K562 (cell line): ENCODE measurements at regions not wholly inside any gene's neighbourhood (a gene's known extent, or its start where the extent isn't known, plus 50 kb on each side); places are given as distances from the start of the nearest gene placed in this dataset.

Experiments
- ATAC-seq: fragments of 200-7000 bp; cut with Tn5 transposase; 3 replicates; pipeline ENCODE4 v1.9.1; 2020; ENCODE audit warnings: moderate library complexity
- BruUV-seq: library from RNA; stranded (reverse); fragments of 400-500 nt; replicated peaks from 2 replicates; lab custom pipeline; 2021; lab: Mats Ljungman, UMichigan
- CTCF ChIA-PET: fragments of 300-600 bp; formaldehyde crosslinking; extraction: SDS; loops from one replicate; lab custom pipeline; 2021; ENCODE audit warnings: low intra/inter-chr PET ratio; lab: Yijun Ruan, JAX
- POLR2A ChIA-PET: fragments of 300-600, 350-650 bp; sonication (Branson Sonifier 250); formaldehyde crosslinking; extraction: SDS; loops from one replicate; lab custom pipeline; 2021; ENCODE audit warnings: antibody characterized with exemption, inconsistent platforms; lab: Yijun Ruan, JAX
- DNase-seq, 4 experiments: peaks; one replicate each; pipeline versions ENCODE4 v3.0.0 to v3.0.0-alpha.2; 2011 to 2018; ENCODE audit warnings: low spot score in 3 of 4, mixed read lengths in 3 of 4; ENCODE audit errors: extremely low read depth in 1 of 4
- FAIRE-seq: peaks from 2 replicates; lab custom pipeline; 2011; peaks lifted over from hg19 to GRCh38; lab: Jason Lieb, UNC
- H2AFZ ChIP-seq: 2 replicates; pipeline ENCODE4 v1.6.0; 2011; ENCODE audit warnings: low read depth, low read length, control low read depth, inconsistent platforms
- H3K27ac ChIP-seq: fragments of 200-600 bp; 3 replicates; pipeline ENCODE4 v1.8.0; 2011; ENCODE audit warnings: low read depth, mild to moderate bottlenecking, control low read depth, inconsistent platforms, low read length, moderate library complexity, mixed read lengths; ENCODE audit errors: extremely low read depth
- H3K27me3 ChIP-seq, 2 experiments: fragments of 300-600 bp in 1 of 2; 2 replicates in 1 of 2; 3 replicates in 1 of 2; pipeline versions ENCODE4 v1.6.0 to v1.8.0; 2011; ENCODE audit warnings: inconsistent platforms in 2 of 2, low read length in 2 of 2, mild to moderate bottlenecking in 1 of 2, mixed read lengths in 1 of 2, moderate library complexity in 1 of 2; ENCODE audit not compliant: control insufficient read depth in 2 of 2, insufficient read depth in 2 of 2
- H3K36me3 ChIP-seq: fragments of 300-600 bp; 3 replicates; pipeline ENCODE4 v1.8.0; 2011; ENCODE audit warnings: mild to moderate bottlenecking, low read length, inconsistent platforms; ENCODE audit not compliant: control insufficient read depth, insufficient read depth
- H3K4me1 ChIP-seq, 2 experiments: fragments of 200-600 bp in 1 of 2; replicated peaks in 1 of 2; 2 replicates in 1 of 2; 3 replicates in 1 of 2; pipeline versions ENCODE4 v1.5.1 to v1.8.0; 2011; ENCODE audit warnings: inconsistent platforms in 2 of 2, low read length in 2 of 2, mild to moderate bottlenecking in 1 of 2, mixed read lengths in 1 of 2, moderate library complexity in 1 of 2; ENCODE audit not compliant: control insufficient read depth in 2 of 2, insufficient read depth in 2 of 2
- H3K4me2 ChIP-seq: 2 replicates; pipeline ENCODE4 v1.6.1; 2011; ENCODE audit warnings: low read length, control low read depth, inconsistent platforms, mixed read lengths; ENCODE audit not compliant: insufficient read depth
- H3K4me3 ChIP-seq: fragments of 200-600 bp; sonication (generic), shearing (Covaris generic); 2 replicates; pipeline ENCODE4 v1.5.1; 2016; ENCODE audit warnings: control low read depth, inconsistent platforms
- H3K79me2 ChIP-seq: fragments of 200-600 bp; 3 replicates; pipeline ENCODE4 v1.8.0; 2011; ENCODE audit warnings: low read length, inconsistent platforms; ENCODE audit not compliant: control insufficient read depth, insufficient read depth
- H3K9ac ChIP-seq, 2 experiments: 2 replicates each; pipeline versions ENCODE4 v1.6.0 to v1.6.1; 2011; ENCODE audit warnings: low read depth in 2 of 2, low read length in 2 of 2, control low read depth in 1 of 2, inconsistent platforms in 1 of 2, mild to moderate bottlenecking in 1 of 2, mixed read lengths in 1 of 2; ENCODE audit not compliant: insufficient read depth in 1 of 2
- H3K9me1 ChIP-seq: one replicate; pipeline ENCODE4 v1.6.0; 2011; ENCODE audit warnings: inconsistent platforms, mild to moderate bottlenecking, low read length, moderate library complexity; ENCODE audit not compliant: control insufficient read depth, insufficient read depth
- H3K9me3 ChIP-seq: replicated peaks from 2 replicates; pipeline ENCODE4 v1.5.1; 2011; ENCODE audit warnings: low read depth, low read length, inconsistent platforms; ENCODE audit not compliant: control insufficient read depth, insufficient read depth
- H4K20me1 ChIP-seq: replicated peaks from 2 replicates; pipeline ENCODE4 v1.6.1; 2011; ENCODE audit warnings: low read length, inconsistent platforms, mixed read lengths; ENCODE audit not compliant: control insufficient read depth, insufficient read depth
- ATF1 ChIP-seq, 2 experiments: fragments of 450-650 bp in 1 of 2; IDR thresholded peaks; 2 replicates each; pipeline ENCODE4 v1.6.1; 2016; ENCODE audit warnings: missing compliant biosample characterization in 1 of 2, missing genetic modification characterization in 1 of 2
- ATF3 ChIP-seq, 2 experiments: fragments of 450-650 bp in 1 of 2; sonication (generic) in 1 of 2; formaldehyde crosslinking in 1 of 2; IDR thresholded peaks in 1 of 2; conservative IDR thresholded peaks in 1 of 2; 2 replicates each; pipeline versions ENCODE4 v1.6.1 to v1.8.1; 2016 to 2023; ENCODE audit warnings: mild to moderate bottlenecking in 2 of 2, moderate library complexity in 2 of 2, inconsistent platforms in 1 of 2, missing genetic modification reagents in 1 of 2
- CBFA2T2 ChIP-seq: fragments of 450-650 bp; conservative IDR thresholded peaks from 2 replicates; pipeline ENCODE4 v1.6.1; 2017; ENCODE audit warnings: mild to moderate bottlenecking
- CREB1 ChIP-seq, 2 experiments: sonication (generic) in 1 of 2; formaldehyde crosslinking in 1 of 2; IDR thresholded peaks; 2 replicates each; pipeline versions ENCODE4 v1.6.1 to v1.8.0; 2012 to 2022; ENCODE audit warnings: inconsistent platforms in 1 of 2, mild to moderate bottlenecking in 1 of 2, missing genetic modification reagents in 1 of 2, moderate library complexity in 1 of 2
- KDM1A ChIP-seq, 2 experiments: fragments of 450-650 bp; IDR thresholded peaks; 2 replicates each; pipeline ENCODE4 v1.6.1; 2016; ENCODE audit warnings: mild to moderate bottlenecking in 2 of 2
- MEIS2 ChIP-seq: fragments of 450-650 bp; IDR thresholded peaks from 2 replicates; pipeline ENCODE4 v1.6.1; 2014; ENCODE audit warnings: mild to moderate bottlenecking; ENCODE audit not compliant: partially characterized antibody
- NONO ChIP-seq, 2 experiments: fragments of 200-400 bp in 1 of 2; fragments of 450-650 bp in 1 of 2; formaldehyde crosslinking in 1 of 2; IDR thresholded peaks; 2 replicates each; pipeline ENCODE4 v1.6.1; 2017; ENCODE audit warnings: low read depth in 2 of 2, mild to moderate bottlenecking in 2 of 2, moderate library complexity in 2 of 2, low read length in 1 of 2
- XRCC5 ChIP-seq: fragments of 200-400 bp; formaldehyde crosslinking; IDR thresholded peaks from 2 replicates; pipeline ENCODE4 v1.6.1; 2017; ENCODE audit warnings: low read depth, mild to moderate bottlenecking, low read length
- ZFP1 ChIP-seq: fragments of 450-650 bp; formaldehyde crosslinking; IDR thresholded peaks from 2 replicates; pipeline ENCODE4 v1.4.0; 2020; ENCODE audit warnings: mild to moderate bottlenecking, mixed read lengths
- ZNF217 ChIP-seq: sonication (generic); formaldehyde crosslinking; IDR thresholded peaks from 2 replicates; pipeline ENCODE4 v1.8.0; 2022; ENCODE audit warnings: mild to moderate bottlenecking, missing genetic modification reagents
- ZNF445 ChIP-seq: fragments of 250-450 bp; sonication (Bioruptor Pico); IDR thresholded peaks from 2 replicates; pipeline ENCODE4 v1.4.0; 2020; ENCODE audit warnings: low read depth, mild to moderate bottlenecking, moderate library complexity
- in situ Hi-C: fragments of 300-500 bp; cut with MboI; formaldehyde crosslinking; loops from 4 replicates; pipeline ENCODE4 v1.15.0; 2018; ENCODE audit warnings: inconsistent platforms, mixed read lengths
- intact Hi-C: fragments of 100-400 bp; cut with micrococcal nuclease; formaldehyde crosslinking; loops from 2 replicates; pipeline ENCODE4 v1.14.2; 2022
- TF ChIP-seq, protein P1 (sequence below): fragments of 250-450 bp; sonication (Bioruptor Pico); IDR thresholded peaks from 2 replicates; pipeline ENCODE4 v1.9.0; 2021; ENCODE audit warnings: mild to moderate bottlenecking, inconsistent platforms
- TF ChIP-seq, protein P2 (sequence below): sonication (generic); formaldehyde crosslinking; IDR thresholded peaks from 2 replicates; pipeline ENCODE4 v1.8.0; 2022; ENCODE audit warnings: mild to moderate bottlenecking, missing genetic modification reagents

DNA sequence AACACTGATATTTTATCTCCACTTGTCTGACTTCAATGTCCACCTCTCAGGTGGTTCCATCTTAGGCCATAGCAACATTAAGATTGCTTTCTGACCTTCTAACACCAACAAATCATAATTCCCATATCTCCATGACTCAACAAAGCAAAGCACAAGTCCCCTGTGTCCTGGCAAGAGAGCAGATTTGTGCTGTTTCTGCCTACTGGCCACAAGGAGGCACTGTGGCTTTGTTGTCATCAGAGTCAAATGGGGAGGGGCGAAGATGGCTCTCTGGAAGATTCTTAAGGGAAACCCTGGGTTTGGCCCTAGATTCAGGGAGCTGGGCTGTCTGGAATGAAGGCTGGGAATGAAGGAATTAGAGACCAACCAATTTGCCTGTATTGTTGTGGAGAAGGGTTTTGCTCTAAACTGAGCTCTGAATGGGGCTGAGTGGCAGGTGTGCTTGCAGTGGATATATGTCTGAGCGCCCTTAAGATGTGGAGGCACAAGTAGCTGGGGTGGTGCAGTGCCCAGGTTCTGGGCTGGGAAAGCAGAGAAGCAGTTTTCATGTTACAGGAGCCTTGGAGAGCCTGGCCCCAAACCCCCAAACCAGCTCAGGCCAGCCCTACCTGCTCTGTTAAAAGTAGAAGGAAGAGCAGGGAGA lies 154.8 kb upstream of the PRSS58 start (continued):
- TF ChIP-seq ATF3 (IDR thresholded peaks at IDR 0.05) (no peak), ATF3 (CRISPR knock-in tag; conservative IDR thresholded peaks at IDR 0.05) (no peak), ATF1 (CRISPR knock-in tag; IDR thresholded peaks at IDR 0.05) (no peak), ATF1 (tag; IDR thresholded peaks at IDR 0.05) (peak; percentile 23; the same call in 1 of the 2 replicates), ZNF445 (CRISPR knock-in tag) (no peak), KDM1A (IDR thresholded peaks at IDR 0.05) (peak; percentile 95 to 97), XRCC5 (peak; percentile 86; the same call in 1 of the 2 replicates), ZFP1 (CRISPR knock-in tag) (no peak), CREB1 (IDR thresholded peaks at IDR 0.05) (0 out of 2 replicates have a peak, but pooled peaks have one; percentile 42), CREB1 (CRISPR knock-in tag; IDR thresholded peaks at IDR 0.05) (peak; percentile 46), MEIS2 (peak; percentile 27)
- TF ChIP-seq, all 486 proteins: peak for 25

DNA sequence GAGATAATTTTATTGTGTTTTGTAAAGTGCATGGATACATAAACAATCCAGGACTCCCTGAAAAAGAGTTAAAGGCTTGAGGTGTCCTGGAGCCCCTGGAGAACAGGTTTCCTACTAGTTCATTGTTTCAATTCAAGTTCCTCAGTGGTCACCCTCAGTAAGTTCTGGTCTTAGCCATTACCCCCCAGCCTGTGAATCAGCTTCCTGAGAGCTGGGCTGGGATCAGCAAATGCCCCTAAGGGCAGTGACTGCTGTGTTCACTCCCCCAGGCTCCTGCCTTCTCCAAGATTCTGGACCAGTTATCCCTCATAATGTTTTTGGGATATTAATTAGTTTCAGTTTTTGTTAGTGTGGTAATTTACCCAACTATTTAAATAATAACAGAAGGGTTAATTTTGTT lies 151.6 kb upstream of the PRSS58 start:
- Histone ChIP-seq H3K27me3 (no peaks in the 10 kb centered on the region), H3K79me2 (no peaks in the 10 kb centered on the region), H3K4me1 (no peaks in the 10 kb centered on the region), H3K4me3 (no peak overlapping the region), H3K27ac (no peak overlapping the region), H4K20me1 (no peaks in the 10 kb centered on the region), H3K4me2 (no peak overlapping the region), H3K9me1 (no peaks in the 10 kb centered on the region), H3K9me3 (no peaks in the 10 kb centered on the region), H3K9ac (no peak overlapping the region), H3K36me3 (no peaks in the 10 kb centered on the region), H2AFZ (no peak overlapping the region)
- CTCF ChIA-PET, result interaction anchor here (0.6 kb wide), 1 partner anchor 14 kb away, joined by 3 read pairs; no protein-coding TSS in a partner anchor
- intact Hi-C loops, result no loop called here
- DNase-seq (no peak), FAIRE-seq (no peak), ATAC-seq (no peak)
- BruUV-seq, result no TSS peak
- in situ Hi-C loops, result no loop called here
- POLR2A ChIA-PET, result no interaction called here
- TF ChIP-seq NONO (IDR thresholded peaks at IDR 0.05; ENCODE audit: low read depth in 2 of 2, low read length in 1 of 2) (no peak), CBFA2T2 (no peak), ZNF217 (CRISPR knock-in tag) (no peak)
- TF ChIP-seq, protein P1, sequence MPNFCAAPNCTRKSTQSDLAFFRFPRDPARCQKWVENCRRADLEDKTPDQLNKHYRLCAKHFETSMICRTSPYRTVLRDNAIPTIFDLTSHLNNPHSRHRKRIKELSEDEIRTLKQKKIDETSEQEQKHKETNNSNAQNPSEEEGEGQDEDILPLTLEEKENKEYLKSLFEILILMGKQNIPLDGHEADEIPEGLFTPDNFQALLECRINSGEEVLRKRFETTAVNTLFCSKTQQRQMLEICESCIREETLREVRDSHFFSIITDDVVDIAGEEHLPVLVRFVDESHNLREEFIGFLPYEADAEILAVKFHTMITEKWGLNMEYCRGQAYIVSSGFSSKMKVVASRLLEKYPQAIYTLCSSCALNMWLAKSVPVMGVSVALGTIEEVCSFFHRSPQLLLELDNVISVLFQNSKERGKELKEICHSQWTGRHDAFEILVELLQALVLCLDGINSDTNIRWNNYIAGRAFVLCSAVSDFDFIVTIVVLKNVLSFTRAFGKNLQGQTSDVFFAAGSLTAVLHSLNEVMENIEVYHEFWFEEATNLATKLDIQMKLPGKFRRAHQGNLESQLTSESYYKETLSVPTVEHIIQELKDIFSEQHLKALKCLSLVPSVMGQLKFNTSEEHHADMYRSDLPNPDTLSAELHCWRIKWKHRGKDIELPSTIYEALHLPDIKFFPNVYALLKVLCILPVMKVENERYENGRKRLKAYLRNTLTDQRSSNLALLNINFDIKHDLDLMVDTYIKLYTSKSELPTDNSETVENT (CRISPR knock-in tag), result no peak
- TF ChIP-seq, protein P2, sequence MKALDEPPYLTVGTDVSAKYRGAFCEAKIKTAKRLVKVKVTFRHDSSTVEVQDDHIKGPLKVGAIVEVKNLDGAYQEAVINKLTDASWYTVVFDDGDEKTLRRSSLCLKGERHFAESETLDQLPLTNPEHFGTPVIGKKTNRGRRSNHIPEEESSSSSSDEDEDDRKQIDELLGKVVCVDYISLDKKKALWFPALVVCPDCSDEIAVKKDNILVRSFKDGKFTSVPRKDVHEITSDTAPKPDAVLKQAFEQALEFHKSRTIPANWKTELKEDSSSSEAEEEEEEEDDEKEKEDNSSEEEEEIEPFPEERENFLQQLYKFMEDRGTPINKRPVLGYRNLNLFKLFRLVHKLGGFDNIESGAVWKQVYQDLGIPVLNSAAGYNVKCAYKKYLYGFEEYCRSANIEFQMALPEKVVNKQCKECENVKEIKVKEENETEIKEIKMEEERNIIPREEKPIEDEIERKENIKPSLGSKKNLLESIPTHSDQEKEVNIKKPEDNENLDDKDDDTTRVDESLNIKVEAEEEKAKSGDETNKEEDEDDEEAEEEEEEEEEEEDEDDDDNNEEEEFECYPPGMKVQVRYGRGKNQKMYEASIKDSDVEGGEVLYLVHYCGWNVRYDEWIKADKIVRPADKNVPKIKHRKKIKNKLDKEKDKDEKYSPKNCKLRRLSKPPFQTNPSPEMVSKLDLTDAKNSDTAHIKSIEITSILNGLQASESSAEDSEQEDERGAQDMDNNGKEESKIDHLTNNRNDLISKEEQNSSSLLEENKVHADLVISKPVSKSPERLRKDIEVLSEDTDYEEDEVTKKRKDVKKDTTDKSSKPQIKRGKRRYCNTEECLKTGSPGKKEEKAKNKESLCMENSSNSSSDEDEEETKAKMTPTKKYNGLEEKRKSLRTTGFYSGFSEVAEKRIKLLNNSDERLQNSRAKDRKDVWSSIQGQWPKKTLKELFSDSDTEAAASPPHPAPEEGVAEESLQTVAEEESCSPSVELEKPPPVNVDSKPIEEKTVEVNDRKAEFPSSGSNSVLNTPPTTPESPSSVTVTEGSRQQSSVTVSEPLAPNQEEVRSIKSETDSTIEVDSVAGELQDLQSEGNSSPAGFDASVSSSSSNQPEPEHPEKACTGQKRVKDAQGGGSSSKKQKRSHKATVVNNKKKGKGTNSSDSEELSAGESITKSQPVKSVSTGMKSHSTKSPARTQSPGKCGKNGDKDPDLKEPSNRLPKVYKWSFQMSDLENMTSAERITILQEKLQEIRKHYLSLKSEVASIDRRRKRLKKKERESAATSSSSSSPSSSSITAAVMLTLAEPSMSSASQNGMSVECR (CRISPR knock-in tag), result no peak
